GM12878 (cell line): ENCODE measurements at regions not wholly inside any gene's neighbourhood (a gene's known extent, or its start where the extent isn't known, plus 50 kb on each side); places are given as distances from the start of the nearest gene placed in this dataset.

ENCODE experiments used
- ATAC-seq: fragments of 200-7000 bp; cut with Tn5 transposase; 3 replicates; pipeline ENCODE4 v1.9.1; 2020; ENCODE audit warnings: mild to moderate bottlenecking, moderate library complexity
- BruUV-seq: library from RNA; stranded (reverse); fragments of 400-500 nt; replicated peaks from 2 replicates; lab custom pipeline; 2021; lab: Mats Ljungman, UMichigan
- CTCF ChIA-PET: fragments of 300-600 bp; sonication (Branson Sonifier 250); formaldehyde crosslinking; extraction: SDS; loops from one replicate; lab custom pipeline; 2021; ENCODE audit warnings: inconsistent platforms; lab: Yijun Ruan, JAX
- POLR2A ChIA-PET: fragments of 350-600 bp; formaldehyde crosslinking; extraction: SDS; loops from one replicate; lab custom pipeline; 2021; ENCODE audit warnings: inconsistent platforms; lab: Charles Lee
- RAD21 ChIA-PET: fragments of 300-600 bp; sonication (Branson Sonifier 250); formaldehyde crosslinking; loops from one replicate; lab custom pipeline; 2023; ENCODE audit warnings: antibody characterized with exemption; ENCODE audit not compliant: unreplicated experiment; lab: Charles Lee
- SMC1A ChIA-PET: fragments of 300-600 bp; sonication (Branson Sonifier 250); formaldehyde crosslinking; loops from one replicate; lab custom pipeline; 2023; ENCODE audit not compliant: unreplicated experiment, uncharacterized antibody; lab: Charles Lee
- DNase-seq: peaks from one replicate; pipeline ENCODE4 v3.0.0-alpha.2; 2011; ENCODE audit warnings: low read depth, low spot score
- FAIRE-seq: peaks from 3 replicates; lab custom pipeline; 2011; peaks lifted over from hg19 to GRCh38; lab: Jason Lieb, UNC
- H2AFZ ChIP-seq: 2 replicates; pipeline ENCODE4 v1.6.0; 2011; ENCODE audit warnings: low read depth, low read length, control low read depth; ENCODE audit not compliant: control insufficient read depth
- H3K27ac ChIP-seq: 2 replicates; pipeline ENCODE4 v1.5.1; 2011; ENCODE audit warnings: control low read depth; ENCODE audit not compliant: control insufficient read depth, insufficient read depth
- H3K27me3 ChIP-seq, 2 experiments: replicated peaks in 1 of 2; 2 replicates each; pipeline versions ENCODE4 v1.6.0 to v1.6.1; 2011; ENCODE audit warnings: low read length in 1 of 2; ENCODE audit not compliant: control insufficient read depth in 2 of 2, insufficient read depth in 2 of 2
- H3K36me3 ChIP-seq, 2 experiments: 2 replicates each; pipeline ENCODE4 v1.5.1; 2011; ENCODE audit warnings: low read length in 1 of 2; ENCODE audit not compliant: control insufficient read depth in 2 of 2, insufficient read depth in 2 of 2
- H3K4me1 ChIP-seq: 2 replicates; pipeline ENCODE4 v1.6.1; 2011; ENCODE audit warnings: mild to moderate bottlenecking, low read length, moderate library complexity, mixed read lengths; ENCODE audit not compliant: control insufficient read depth, insufficient read depth
- H3K4me2 ChIP-seq: 2 replicates; pipeline ENCODE4 v1.6.0; 2011; ENCODE audit warnings: control low read depth; ENCODE audit not compliant: control insufficient read depth, insufficient read depth
- H3K4me3 ChIP-seq: fragments of 200-600 bp; sonication (generic); 2 replicates; pipeline ENCODE4 v1.5.1; 2016
- H3K79me2 ChIP-seq: 2 replicates; pipeline ENCODE4 v1.6.0; 2011; ENCODE audit warnings: low read length; ENCODE audit not compliant: control insufficient read depth, insufficient read depth
- H3K9ac ChIP-seq: 2 replicates; pipeline ENCODE4 v1.8.0; 2011; ENCODE audit warnings: low read length, control low read depth, mixed read lengths; ENCODE audit not compliant: control insufficient read depth, insufficient read depth
- H3K9me3 ChIP-seq: replicated peaks from 3 replicates; pipeline ENCODE4 v1.5.1; 2011; ENCODE audit warnings: mild to moderate bottlenecking, low read length; ENCODE audit not compliant: control insufficient read depth, insufficient read depth
- H4K20me1 ChIP-seq: 2 replicates; pipeline ENCODE4 v1.6.0; 2011; ENCODE audit not compliant: control insufficient read depth, insufficient read depth
- ESRRA ChIP-seq: IDR thresholded peaks from 2 replicates; pipeline ENCODE4 v1.6.1; 2012; ENCODE audit warnings: mild to moderate bottlenecking, low read length, improper control_type of control experiment
- ETV6 ChIP-seq, 2 experiments: fragments of 450-650 bp in 1 of 2; IDR thresholded peaks in 1 of 2; conservative IDR thresholded peaks in 1 of 2; 2 replicates each; pipeline ENCODE4 v1.6.1; 2014; ENCODE audit warnings: antibody characterized with exemption in 1 of 2, borderline replicate concordance in 1 of 2, low read depth in 1 of 2, mild to moderate bottlenecking in 1 of 2, moderate library complexity in 1 of 2
- FOXK2 ChIP-seq: fragments of 450-650 bp; IDR thresholded peaks from 2 replicates; pipeline ENCODE4 v1.6.1; 2017; ENCODE audit warnings: mild to moderate bottlenecking, moderate library complexity
- HDGF ChIP-seq: fragments of 450-650 bp; IDR thresholded peaks from 2 replicates; pipeline ENCODE4 v1.6.1; 2016; ENCODE audit warnings: antibody characterized with exemption
- IKZF1 ChIP-seq: fragments of 450-650 bp; conservative IDR thresholded peaks from 2 replicates; pipeline ENCODE4 v1.6.1; 2017; ENCODE audit warnings: antibody characterized with exemption, mild to moderate bottlenecking
- IKZF2 ChIP-seq, 2 experiments: fragments of 450-650 bp; IDR thresholded peaks; 2 replicates each; pipeline ENCODE4 v1.6.1; 2017; ENCODE audit warnings: mild to moderate bottlenecking in 2 of 2, moderate library complexity in 2 of 2
- MTA3 ChIP-seq: IDR thresholded peaks from 2 replicates; pipeline ENCODE4 v1.6.1; 2012; ENCODE audit warnings: low read length, inconsistent platforms, borderline replicate concordance
- POLR2AphosphoS5 ChIP-seq: IDR thresholded peaks from 2 replicates; pipeline ENCODE4 v1.6.1; 2011; ENCODE audit warnings: mild to moderate bottlenecking, low read length, inconsistent platforms
- RCOR1 ChIP-seq: conservative IDR thresholded peaks from 2 replicates; pipeline ENCODE4 v1.6.1; 2012; ENCODE audit warnings: low read depth, low read length, improper control_type of control experiment
- SPI1 ChIP-seq: IDR thresholded peaks from 2 replicates; pipeline ENCODE4 v1.6.1; 2011; ENCODE audit warnings: low read depth, mild to moderate bottlenecking, low read length, moderate library complexity, borderline replicate concordance; ENCODE audit not compliant: insufficient read depth
- in situ Hi-C: fragments of 300-500 bp; cut with MboI; formaldehyde crosslinking; loops from 9 replicates; pipeline ENCODE4 v1.14.3; 2018; ENCODE audit warnings: mixed read lengths
- intact Hi-C: fragments of 100-400 bp; cut with micrococcal nuclease; formaldehyde crosslinking; loops from one replicate; pipeline ENCODE4 v1.14.2; 2022; ENCODE audit not compliant: unreplicated experiment

DNA sequence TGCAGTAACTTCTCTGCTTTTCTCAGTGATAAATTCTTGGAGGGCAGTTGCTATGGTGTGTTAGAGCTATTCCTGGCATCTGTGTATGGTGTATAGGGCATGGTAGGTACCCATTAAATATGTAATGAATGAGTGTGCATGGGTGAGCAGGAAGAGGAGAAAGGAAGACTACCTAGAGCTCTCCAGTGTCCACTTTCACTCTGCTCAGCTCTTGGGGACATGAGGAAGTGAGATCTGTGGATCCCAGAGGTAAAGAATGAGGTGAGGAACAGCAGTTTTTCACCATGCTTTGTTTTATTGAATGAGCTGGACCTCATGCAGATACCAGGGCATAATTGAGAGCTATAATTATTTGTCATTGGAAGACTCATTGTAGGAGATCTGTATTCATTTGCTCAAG lies 444.8 kb upstream of the RGS6 start:
- Histone ChIP-seq H3K27me3 (no peaks in the 10 kb centered on the region), H3K4me2 (peak overlapping the region; percentile 63), H4K20me1 (no peaks in the 10 kb centered on the region), H3K79me2 (peaks cover 18% of the 10 kb centered on the region), H3K4me3 (no peak overlapping the region), H2AFZ (no peak overlapping the region), H3K9me3 (no peaks in the 10 kb centered on the region), H3K4me1 (peaks cover 17% of the 10 kb centered on the region), H3K9ac (no peak overlapping the region; the same call in 1 of the 2 replicates), H3K27ac (peak overlapping the region; percentile 46), H3K36me3 (peaks cover 2 to 10% of the 10 kb centered on the region in 2 experiments; a peak in 3 of 4 replicates)
- ChIA-PET CTCF (interaction anchor here (0.9 kb wide), 1 partner anchor 12 kb away, joined by 3 read pairs; no protein-coding TSS in a partner anchor), SMC1A (interaction anchor here (0.7 to 5.6 kb wide), 16 partner anchors 8 to 163 kb away, joined by 3 to 42 read pairs (median 4); no protein-coding TSS in a partner anchor), RAD21 (interaction anchor here (0.8 to 2.3 kb wide), 9 partner anchors 10 to 88 kb away, joined by 3 to 10 read pairs (median 5); no protein-coding TSS in a partner anchor), POLR2A (interaction anchor here (0.8 to 1.8 kb wide), 5 partner anchors 8 to 67 kb away, joined by 3 to 6 read pairs (median 3); no protein-coding TSS in a partner anchor)
- DNase-seq (no peak), FAIRE-seq (no peak), ATAC-seq (peak; percentile 67)
- intact Hi-C loops (no loop called here), in situ Hi-C loops (no loop called here)
- TF ChIP-seq SPI1: peak; percentile 82
- no peak for TF ChIP-seq ESRRA
- no peak for TF ChIP-seq MTA3
- 0 out of 4 replicates have a peak, but pooled peaks of 1 of the 2 experiments have one; percentile 24 for TF ChIP-seq ETV6 (conservative IDR thresholded peaks at IDR 0.05 in 1 of 2, IDR thresholded peaks at IDR 0.05 in 1 of 2; ENCODE audit: borderline replicate concordance in 1 of 2, low read depth in 1 of 2)
- peak in 1 of 2 experiments; percentile 43; a peak in 2 of 4 replicates for TF ChIP-seq IKZF2 (IDR thresholded peaks at IDR 0.05)
- no peak for TF ChIP-seq HDGF
- TF ChIP-seq FOXK2: no peak
- no peak for TF ChIP-seq RCOR1
- TF ChIP-seq IKZF1: peak; percentile 53; the same call in 1 of the 2 replicates
- no peak for TF ChIP-seq POLR2AphosphoS5
- BruUV-seq: no TSS peak
